ENCODE measurements at regions not wholly inside any gene's neighbourhood (a gene's known extent, or its start where the extent isn't known, plus 50 kb on each side); places are given as distances from the start of the nearest gene placed in this dataset.

GRCh38 chr20:61176874-61177273, 75.2 kb upstream of the CDH4 start:
- TF ChIP-seq POLR2AphosphoS5 (IDR thresholded peaks at IDR 0.05; ENCODE audit: low read depth, low read length), result no peak
- TF ChIP-seq, protein P1, sequence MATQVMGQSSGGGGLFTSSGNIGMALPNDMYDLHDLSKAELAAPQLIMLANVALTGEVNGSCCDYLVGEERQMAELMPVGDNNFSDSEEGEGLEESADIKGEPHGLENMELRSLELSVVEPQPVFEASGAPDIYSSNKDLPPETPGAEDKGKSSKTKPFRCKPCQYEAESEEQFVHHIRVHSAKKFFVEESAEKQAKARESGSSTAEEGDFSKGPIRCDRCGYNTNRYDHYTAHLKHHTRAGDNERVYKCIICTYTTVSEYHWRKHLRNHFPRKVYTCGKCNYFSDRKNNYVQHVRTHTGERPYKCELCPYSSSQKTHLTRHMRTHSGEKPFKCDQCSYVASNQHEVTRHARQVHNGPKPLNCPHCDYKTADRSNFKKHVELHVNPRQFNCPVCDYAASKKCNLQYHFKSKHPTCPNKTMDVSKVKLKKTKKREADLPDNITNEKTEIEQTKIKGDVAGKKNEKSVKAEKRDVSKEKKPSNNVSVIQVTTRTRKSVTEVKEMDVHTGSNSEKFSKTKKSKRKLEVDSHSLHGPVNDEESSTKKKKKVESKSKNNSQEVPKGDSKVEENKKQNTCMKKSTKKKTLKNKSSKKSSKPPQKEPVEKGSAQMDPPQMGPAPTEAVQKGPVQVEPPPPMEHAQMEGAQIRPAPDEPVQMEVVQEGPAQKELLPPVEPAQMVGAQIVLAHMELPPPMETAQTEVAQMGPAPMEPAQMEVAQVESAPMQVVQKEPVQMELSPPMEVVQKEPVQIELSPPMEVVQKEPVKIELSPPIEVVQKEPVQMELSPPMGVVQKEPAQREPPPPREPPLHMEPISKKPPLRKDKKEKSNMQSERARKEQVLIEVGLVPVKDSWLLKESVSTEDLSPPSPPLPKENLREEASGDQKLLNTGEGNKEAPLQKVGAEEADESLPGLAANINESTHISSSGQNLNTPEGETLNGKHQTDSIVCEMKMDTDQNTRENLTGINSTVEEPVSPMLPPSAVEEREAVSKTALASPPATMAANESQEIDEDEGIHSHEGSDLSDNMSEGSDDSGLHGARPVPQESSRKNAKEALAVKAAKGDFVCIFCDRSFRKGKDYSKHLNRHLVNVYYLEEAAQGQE (IDR thresholded peaks at IDR 0.05; ENCODE audit: insufficient read depth in 1 of 2, low read depth in 2 of 2, low read length in 2 of 2), result no peak
- TF ChIP-seq SIN3A (IDR thresholded peaks at IDR 0.05; ENCODE audit: borderline replicate concordance, insufficient read depth, low read length), result no peak

All from PFSK-1 (cell line).